22Rv1 (cell line): ENCODE measurements at regions not wholly inside any gene's neighbourhood (a gene's known extent, or its start where the extent isn't known, plus 50 kb on each side); places are given as distances from the start of the nearest gene placed in this dataset.

ENCODE experiments used
- CTCF ChIP-seq: fragments of 450-650 bp; IDR thresholded peaks from 2 replicates; pipeline ENCODE4 v1.5.1; 2017; ENCODE audit warnings: mild to moderate bottlenecking
- ZFX ChIP-seq: fragments of 450-650 bp; IDR thresholded peaks from 2 replicates; pipeline ENCODE4 v1.6.1; 2017; ENCODE audit warnings: antibody characterized with exemption, borderline replicate concordance

GRCh38 chr9:1880038-1880565 lies 135.0 kb upstream of the SMARCA2 start:
- TF ChIP-seq CTCF = no peak
- TF ChIP-seq ZFX = no peak
